IMR-90 (cell line): ENCODE measurements at regions not wholly inside any gene's neighbourhood (a gene's known extent, or its start where the extent isn't known, plus 50 kb on each side); places are given as distances from the start of the nearest gene placed in this dataset.

Source experiments
- CEBPB ChIP-seq: IDR thresholded peaks from 2 replicates; pipeline ENCODE4 v1.6.1; 2012; ENCODE audit warnings: low read depth, low read length, improper control_type of control experiment
- MAFK ChIP-seq: IDR thresholded peaks from 2 replicates; pipeline ENCODE4 v1.6.1; 2012; ENCODE audit warnings: low read depth, low read length, improper control_type of control experiment
- MXI1 ChIP-seq: IDR thresholded peaks from 2 replicates; pipeline ENCODE4 v1.6.1; 2012; ENCODE audit warnings: low read depth, mild to moderate bottlenecking, low read length, moderate library complexity, borderline replicate concordance
- NFE2L2 ChIP-seq: fragments of 150-350 bp; IDR thresholded peaks from 2 replicates; pipeline ENCODE4 v1.6.1; 2016; ENCODE audit warnings: low read depth, mild to moderate bottlenecking, low read length
- POLR2A ChIP-seq: IDR thresholded peaks from 2 replicates; pipeline ENCODE4 v1.6.1; 2012; ENCODE audit warnings: mild to moderate bottlenecking, low read depth, low read length
- RAD21 ChIP-seq: IDR thresholded peaks from 2 replicates; pipeline ENCODE4 v1.6.1; 2012; ENCODE audit warnings: low read length, improper control_type of control experiment
- RFX5 ChIP-seq: IDR thresholded peaks from 2 replicates; pipeline ENCODE4 v1.8.0; 2012; ENCODE audit warnings: low read depth, mild to moderate bottlenecking, low read length, moderate library complexity
- SMC3 ChIP-seq: fragments of 150-350 bp; IDR thresholded peaks from 2 replicates; pipeline ENCODE4 v1.6.1; 2016; ENCODE audit warnings: low read depth, mild to moderate bottlenecking, antibody characterized with exemption, low read length, moderate library complexity
- TF ChIP-seq, protein P1 (sequence below): conservative IDR thresholded peaks from 2 replicates; pipeline ENCODE4 v1.5.1; 2012; ENCODE audit warnings: mild to moderate bottlenecking, low read depth, low read length, improper control_type of control experiment
- TF ChIP-seq, protein P2 (sequence below): fragments of 150-350 bp; IDR thresholded peaks from 2 replicates; pipeline ENCODE4 v1.6.1; 2017; ENCODE audit warnings: mild to moderate bottlenecking, antibody characterized with exemption, low read length, low read depth

DNA sequence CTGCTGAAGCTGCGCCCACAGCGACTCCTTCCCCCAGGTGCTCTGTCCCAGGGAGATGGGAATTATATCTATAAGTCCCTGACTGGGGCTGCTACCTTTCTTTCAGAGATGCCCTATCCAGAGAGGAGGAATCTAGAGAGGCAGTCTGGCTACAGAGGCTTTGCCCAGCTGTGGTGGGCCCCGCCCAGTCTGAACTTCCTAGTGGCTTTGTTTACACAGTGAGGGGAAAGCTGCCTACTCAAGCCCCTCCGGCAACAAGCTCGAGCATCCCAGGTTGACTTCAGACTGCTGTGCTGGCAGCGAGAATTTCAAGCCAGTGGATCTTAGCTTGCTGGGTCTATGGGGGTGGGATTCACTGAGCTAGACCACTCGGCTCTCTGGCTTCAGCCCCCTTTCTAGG, 152.5 kb upstream of the MAP3K7 start:
- TF ChIP-seq, protein P1, sequence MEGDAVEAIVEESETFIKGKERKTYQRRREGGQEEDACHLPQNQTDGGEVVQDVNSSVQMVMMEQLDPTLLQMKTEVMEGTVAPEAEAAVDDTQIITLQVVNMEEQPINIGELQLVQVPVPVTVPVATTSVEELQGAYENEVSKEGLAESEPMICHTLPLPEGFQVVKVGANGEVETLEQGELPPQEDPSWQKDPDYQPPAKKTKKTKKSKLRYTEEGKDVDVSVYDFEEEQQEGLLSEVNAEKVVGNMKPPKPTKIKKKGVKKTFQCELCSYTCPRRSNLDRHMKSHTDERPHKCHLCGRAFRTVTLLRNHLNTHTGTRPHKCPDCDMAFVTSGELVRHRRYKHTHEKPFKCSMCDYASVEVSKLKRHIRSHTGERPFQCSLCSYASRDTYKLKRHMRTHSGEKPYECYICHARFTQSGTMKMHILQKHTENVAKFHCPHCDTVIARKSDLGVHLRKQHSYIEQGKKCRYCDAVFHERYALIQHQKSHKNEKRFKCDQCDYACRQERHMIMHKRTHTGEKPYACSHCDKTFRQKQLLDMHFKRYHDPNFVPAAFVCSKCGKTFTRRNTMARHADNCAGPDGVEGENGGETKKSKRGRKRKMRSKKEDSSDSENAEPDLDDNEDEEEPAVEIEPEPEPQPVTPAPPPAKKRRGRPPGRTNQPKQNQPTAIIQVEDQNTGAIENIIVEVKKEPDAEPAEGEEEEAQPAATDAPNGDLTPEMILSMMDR: no peak
- no peak for TF ChIP-seq RAD21
- TF ChIP-seq POLR2A: no peak
- TF ChIP-seq SMC3: no peak
- TF ChIP-seq RFX5: no peak
- no peak for TF ChIP-seq NFE2L2
- TF ChIP-seq CEBPB: no peak
- no peak for TF ChIP-seq MAFK
- TF ChIP-seq, protein P2, sequence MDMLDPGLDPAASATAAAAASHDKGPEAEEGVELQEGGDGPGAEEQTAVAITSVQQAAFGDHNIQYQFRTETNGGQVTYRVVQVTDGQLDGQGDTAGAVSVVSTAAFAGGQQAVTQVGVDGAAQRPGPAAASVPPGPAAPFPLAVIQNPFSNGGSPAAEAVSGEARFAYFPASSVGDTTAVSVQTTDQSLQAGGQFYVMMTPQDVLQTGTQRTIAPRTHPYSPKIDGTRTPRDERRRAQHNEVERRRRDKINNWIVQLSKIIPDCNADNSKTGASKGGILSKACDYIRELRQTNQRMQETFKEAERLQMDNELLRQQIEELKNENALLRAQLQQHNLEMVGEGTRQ: no peak
- no peak for TF ChIP-seq MXI1
